K562 (cell line): ENCODE measurements at regions not wholly inside any gene's neighbourhood (a gene's known extent, or its start where the extent isn't known, plus 50 kb on each side); places are given as distances from the start of the nearest gene placed in this dataset.
"Not testable (repeated sequence)": the region's sequence is repeated elsewhere in the genome, so short reads cannot be mapped to it uniquely, and the experiment has no call there.

Experiments used
- ATAC-seq: fragments of 200-7000 bp; cut with Tn5 transposase; 3 replicates; pipeline ENCODE4 v1.9.1; 2020; ENCODE audit warnings: moderate library complexity
- BruUV-seq: library from RNA; stranded (reverse); fragments of 400-500 nt; replicated peaks from 2 replicates; lab custom pipeline; 2021; lab: Mats Ljungman, UMichigan
- CTCF ChIA-PET: fragments of 300-600 bp; formaldehyde crosslinking; extraction: SDS; loops from one replicate; lab custom pipeline; 2021; ENCODE audit warnings: low intra/inter-chr PET ratio; lab: Yijun Ruan, JAX
- POLR2A ChIA-PET: fragments of 300-600, 350-650 bp; sonication (Branson Sonifier 250); formaldehyde crosslinking; extraction: SDS; loops from one replicate; lab custom pipeline; 2021; ENCODE audit warnings: antibody characterized with exemption, inconsistent platforms; lab: Yijun Ruan, JAX
- DNase-seq, 4 experiments: peaks; one replicate each; pipeline versions ENCODE4 v3.0.0 to v3.0.0-alpha.2; 2011 to 2018; ENCODE audit warnings: low spot score in 3 of 4, mixed read lengths in 3 of 4; ENCODE audit errors: extremely low read depth in 1 of 4
- FAIRE-seq: peaks from 2 replicates; lab custom pipeline; 2011; peaks lifted over from hg19 to GRCh38; lab: Jason Lieb, UNC
- H2AFZ ChIP-seq: 2 replicates; pipeline ENCODE4 v1.6.0; 2011; ENCODE audit warnings: low read depth, low read length, control low read depth, inconsistent platforms
- H3K27ac ChIP-seq: fragments of 200-600 bp; 3 replicates; pipeline ENCODE4 v1.8.0; 2011; ENCODE audit warnings: low read depth, mild to moderate bottlenecking, control low read depth, inconsistent platforms, low read length, moderate library complexity, mixed read lengths; ENCODE audit errors: extremely low read depth
- H3K27me3 ChIP-seq, 2 experiments: fragments of 300-600 bp in 1 of 2; 2 replicates in 1 of 2; 3 replicates in 1 of 2; pipeline versions ENCODE4 v1.6.0 to v1.8.0; 2011; ENCODE audit warnings: inconsistent platforms in 2 of 2, low read length in 2 of 2, mild to moderate bottlenecking in 1 of 2, mixed read lengths in 1 of 2, moderate library complexity in 1 of 2; ENCODE audit not compliant: control insufficient read depth in 2 of 2, insufficient read depth in 2 of 2
- H3K36me3 ChIP-seq: fragments of 300-600 bp; 3 replicates; pipeline ENCODE4 v1.8.0; 2011; ENCODE audit warnings: mild to moderate bottlenecking, low read length, inconsistent platforms; ENCODE audit not compliant: control insufficient read depth, insufficient read depth
- H3K4me1 ChIP-seq, 2 experiments: fragments of 200-600 bp in 1 of 2; replicated peaks in 1 of 2; 2 replicates in 1 of 2; 3 replicates in 1 of 2; pipeline versions ENCODE4 v1.5.1 to v1.8.0; 2011; ENCODE audit warnings: inconsistent platforms in 2 of 2, low read length in 2 of 2, mild to moderate bottlenecking in 1 of 2, mixed read lengths in 1 of 2, moderate library complexity in 1 of 2; ENCODE audit not compliant: control insufficient read depth in 2 of 2, insufficient read depth in 2 of 2
- H3K4me2 ChIP-seq: 2 replicates; pipeline ENCODE4 v1.6.1; 2011; ENCODE audit warnings: low read length, control low read depth, inconsistent platforms, mixed read lengths; ENCODE audit not compliant: insufficient read depth
- H3K4me3 ChIP-seq: fragments of 200-600 bp; sonication (generic), shearing (Covaris generic); 2 replicates; pipeline ENCODE4 v1.5.1; 2016; ENCODE audit warnings: control low read depth, inconsistent platforms
- H3K79me2 ChIP-seq: fragments of 200-600 bp; 3 replicates; pipeline ENCODE4 v1.8.0; 2011; ENCODE audit warnings: low read length, inconsistent platforms; ENCODE audit not compliant: control insufficient read depth, insufficient read depth
- H3K9ac ChIP-seq, 2 experiments: 2 replicates each; pipeline versions ENCODE4 v1.6.0 to v1.6.1; 2011; ENCODE audit warnings: low read depth in 2 of 2, low read length in 2 of 2, control low read depth in 1 of 2, inconsistent platforms in 1 of 2, mild to moderate bottlenecking in 1 of 2, mixed read lengths in 1 of 2; ENCODE audit not compliant: insufficient read depth in 1 of 2
- H3K9me1 ChIP-seq: one replicate; pipeline ENCODE4 v1.6.0; 2011; ENCODE audit warnings: inconsistent platforms, mild to moderate bottlenecking, low read length, moderate library complexity; ENCODE audit not compliant: control insufficient read depth, insufficient read depth
- H3K9me3 ChIP-seq: replicated peaks from 2 replicates; pipeline ENCODE4 v1.5.1; 2011; ENCODE audit warnings: low read depth, low read length, inconsistent platforms; ENCODE audit not compliant: control insufficient read depth, insufficient read depth
- H4K20me1 ChIP-seq: replicated peaks from 2 replicates; pipeline ENCODE4 v1.6.1; 2011; ENCODE audit warnings: low read length, inconsistent platforms, mixed read lengths; ENCODE audit not compliant: control insufficient read depth, insufficient read depth
- KLF1 ChIP-seq: fragments of 450-650 bp; IDR thresholded peaks from 2 replicates; pipeline ENCODE4 v1.6.1; 2016; ENCODE audit warnings: missing genetic modification characterization, missing compliant biosample characterization
- POLR2AphosphoS2 ChIP-seq: IDR thresholded peaks from 2 replicates; pipeline ENCODE4 v1.6.1; 2012; ENCODE audit warnings: low read length, improper control_type of control experiment
- PREB ChIP-seq: sonication (generic); formaldehyde crosslinking; IDR thresholded peaks from 2 replicates; pipeline ENCODE4 v1.8.1; 2023; ENCODE audit warnings: mild to moderate bottlenecking, missing genetic modification reagents
- RAD21 ChIP-seq, 2 experiments: fragments of 250-450 bp in 1 of 2; fragments of 450-650 bp in 1 of 2; sonication (Bioruptor Pico) in 1 of 2; formaldehyde crosslinking in 1 of 2; IDR thresholded peaks in 1 of 2; conservative IDR thresholded peaks in 1 of 2; 2 replicates each; pipeline versions ENCODE4 v1.4.0 to v1.8.0; 2020 to 2022; ENCODE audit warnings: mild to moderate bottlenecking in 2 of 2, moderate library complexity in 1 of 2
- TCF3 ChIP-seq: sonication (generic); formaldehyde crosslinking; IDR thresholded peaks from 2 replicates; pipeline ENCODE4 v1.4.0; 2020; ENCODE audit warnings: mild to moderate bottlenecking, missing genetic modification reagents
- XRCC5 ChIP-seq: fragments of 200-400 bp; formaldehyde crosslinking; IDR thresholded peaks from 2 replicates; pipeline ENCODE4 v1.6.1; 2017; ENCODE audit warnings: low read depth, mild to moderate bottlenecking, low read length
- WGBS: fragments of 100-300 bp; shearing (Covaris generic); methylation state at CpG from one replicate; pipeline ENCODE4 v1.1.6; 2016; ENCODE audit warnings: low coverage, mixed read lengths; ENCODE audit not compliant: insufficient coverage; ENCODE audit errors: missing lambda C conversion rate; 5-methylcytosine and 5-hydroxymethylcytosine counted together
- in situ Hi-C: fragments of 300-500 bp; cut with MboI; formaldehyde crosslinking; loops from 4 replicates; pipeline ENCODE4 v1.15.0; 2018; ENCODE audit warnings: inconsistent platforms, mixed read lengths
- intact Hi-C: fragments of 100-400 bp; cut with micrococcal nuclease; formaldehyde crosslinking; loops from 2 replicates; pipeline ENCODE4 v1.14.2; 2022
- TF ChIP-seq, protein P1 (sequence below), 3 experiments: IDR thresholded peaks in 2 of 3; conservative IDR thresholded peaks in 1 of 3; 2 replicates each; pipeline ENCODE4 v1.5.1; 2011 to 2012; ENCODE audit warnings: low read length in 3 of 3, mild to moderate bottlenecking in 3 of 3, control low read depth in 2 of 3, improper control_type of control experiment in 1 of 3, inconsistent platforms in 1 of 3, low read depth in 1 of 3, mixed read lengths in 1 of 3, moderate library complexity in 1 of 3; ENCODE audit not compliant: insufficient read depth in 2 of 3
- TF ChIP-seq, protein P2 (sequence below): fragments of 200-800 bp; sonication (Bioruptor generic); IDR thresholded peaks from 2 replicates; pipeline ENCODE4 v1.6.1; 2017; ENCODE audit warnings: missing genetic modification characterization, missing compliant biosample characterization

DNA sequence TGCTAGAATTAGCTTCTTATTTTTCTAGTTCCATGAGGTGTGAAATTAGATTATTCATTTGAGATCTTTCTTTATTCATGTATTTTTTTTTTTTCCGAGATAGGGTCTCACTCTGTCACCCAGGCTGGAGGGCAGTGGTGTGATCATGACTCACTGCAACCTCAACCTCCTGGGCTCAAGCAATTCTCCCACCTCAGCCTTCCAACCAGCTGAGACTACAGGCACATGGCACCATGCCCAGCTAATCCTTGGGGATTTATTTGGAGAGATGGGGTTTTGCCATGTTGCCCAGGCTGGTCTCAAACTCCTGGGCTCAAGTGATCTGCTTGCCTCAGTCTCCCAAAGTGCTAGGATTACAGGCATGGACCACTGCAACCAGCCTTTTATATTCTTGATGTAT, 653.0 kb downstream of the ADCYAP1 start:
- H3K9me1 ChIP-seq, H2AFZ ChIP-seq, intact Hi-C loops, H3K4me3 ChIP-seq, CTCF ChIA-PET, DNase-seq, FAIRE-seq, H3K36me3 ChIP-seq, H3K4me1 ChIP-seq, H3K9ac ChIP-seq, H3K27me3 ChIP-seq, H3K27ac ChIP-seq, POLR2A ChIA-PET, ATAC-seq, in situ Hi-C loops, H4K20me1 ChIP-seq, H3K79me2 ChIP-seq, H3K9me3 ChIP-seq, H3K4me2 ChIP-seq, BruUV-seq: not testable (repeated sequence)
- WGBS: 20% methylated on average over 1 of the region's 1 CpG

DNA sequence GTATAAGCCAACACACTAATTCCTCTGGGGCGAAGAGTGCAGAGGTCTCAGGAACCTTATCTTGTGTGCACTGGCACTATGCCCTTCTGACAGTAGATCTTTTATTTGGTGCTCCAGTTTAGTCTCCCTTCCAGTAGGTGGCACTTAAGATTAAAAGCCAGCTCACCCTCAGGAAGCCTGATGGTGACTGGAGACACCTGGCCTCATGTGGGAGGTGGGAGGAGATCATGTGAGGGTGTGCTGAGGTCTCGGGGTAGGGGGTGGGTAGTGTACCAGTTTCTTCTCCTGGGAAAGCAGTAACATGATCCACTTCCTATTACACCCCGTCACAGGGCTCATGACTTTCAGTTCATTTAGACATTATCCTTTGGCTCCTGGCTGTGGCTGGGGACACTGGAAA, 654.9 kb downstream of the ADCYAP1 start:
- FAIRE-seq (no peak), DNase-seq (peak in 2 of 4 experiments; percentile 10 to 23), ATAC-seq (peak; percentile 50)
- Histone ChIP-seq H3K27ac (no peak overlapping the region), H3K4me3 (no peak overlapping the region), H2AFZ (no peak overlapping the region), H4K20me1 (0 out of 2 replicates have a peak, but pooled peaks cover 8% of the 10 kb centered on the region), H3K79me2 (no peaks in the 10 kb centered on the region), H3K9me3 (no peaks in the 10 kb centered on the region), H3K9ac (no peak overlapping the region), H3K4me1 (no peaks in the 10 kb centered on the region), H3K9me1 (no peaks in the 10 kb centered on the region), H3K4me2 (no peak overlapping the region), H3K36me3 (no peaks in the 10 kb centered on the region), H3K27me3 (no peaks in the 10 kb centered on the region)
- TF ChIP-seq XRCC5 (no peak), POLR2AphosphoS2 (no peak), TCF3 (CRISPR knock-in tag) (no peak), PREB (no peak), RAD21 (CRISPR knock-in tag; conservative IDR thresholded peaks at IDR 0.05 in 1 of 2, IDR thresholded peaks at IDR 0.05 in 1 of 2) (peak in 1 of 2 experiments; percentile 26; a peak in 1 of 4 replicates), KLF1 (no peak)
- TF ChIP-seq, protein P1, sequence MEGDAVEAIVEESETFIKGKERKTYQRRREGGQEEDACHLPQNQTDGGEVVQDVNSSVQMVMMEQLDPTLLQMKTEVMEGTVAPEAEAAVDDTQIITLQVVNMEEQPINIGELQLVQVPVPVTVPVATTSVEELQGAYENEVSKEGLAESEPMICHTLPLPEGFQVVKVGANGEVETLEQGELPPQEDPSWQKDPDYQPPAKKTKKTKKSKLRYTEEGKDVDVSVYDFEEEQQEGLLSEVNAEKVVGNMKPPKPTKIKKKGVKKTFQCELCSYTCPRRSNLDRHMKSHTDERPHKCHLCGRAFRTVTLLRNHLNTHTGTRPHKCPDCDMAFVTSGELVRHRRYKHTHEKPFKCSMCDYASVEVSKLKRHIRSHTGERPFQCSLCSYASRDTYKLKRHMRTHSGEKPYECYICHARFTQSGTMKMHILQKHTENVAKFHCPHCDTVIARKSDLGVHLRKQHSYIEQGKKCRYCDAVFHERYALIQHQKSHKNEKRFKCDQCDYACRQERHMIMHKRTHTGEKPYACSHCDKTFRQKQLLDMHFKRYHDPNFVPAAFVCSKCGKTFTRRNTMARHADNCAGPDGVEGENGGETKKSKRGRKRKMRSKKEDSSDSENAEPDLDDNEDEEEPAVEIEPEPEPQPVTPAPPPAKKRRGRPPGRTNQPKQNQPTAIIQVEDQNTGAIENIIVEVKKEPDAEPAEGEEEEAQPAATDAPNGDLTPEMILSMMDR (IDR thresholded peaks at IDR 0.05 in 2 of 3, conservative IDR thresholded peaks at IDR 0.05 in 1 of 3; ENCODE audit: insufficient read depth in 2 of 3, low read depth in 1 of 3, low read length in 3 of 3): peak in 2 of 3 experiments; percentile 2 to 41; a peak in 2 of 6 replicates
- TF ChIP-seq, protein P2, sequence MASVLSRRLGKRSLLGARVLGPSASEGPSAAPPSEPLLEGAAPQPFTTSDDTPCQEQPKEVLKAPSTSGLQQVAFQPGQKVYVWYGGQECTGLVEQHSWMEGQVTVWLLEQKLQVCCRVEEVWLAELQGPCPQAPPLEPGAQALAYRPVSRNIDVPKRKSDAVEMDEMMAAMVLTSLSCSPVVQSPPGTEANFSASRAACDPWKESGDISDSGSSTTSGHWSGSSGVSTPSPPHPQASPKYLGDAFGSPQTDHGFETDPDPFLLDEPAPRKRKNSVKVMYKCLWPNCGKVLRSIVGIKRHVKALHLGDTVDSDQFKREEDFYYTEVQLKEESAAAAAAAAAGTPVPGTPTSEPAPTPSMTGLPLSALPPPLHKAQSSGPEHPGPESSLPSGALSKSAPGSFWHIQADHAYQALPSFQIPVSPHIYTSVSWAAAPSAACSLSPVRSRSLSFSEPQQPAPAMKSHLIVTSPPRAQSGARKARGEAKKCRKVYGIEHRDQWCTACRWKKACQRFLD (CRISPR knock-in tag): no peak
- BruUV-seq: no TSS peak
- POLR2A ChIA-PET: interaction anchor here (0.5 to 1.4 kb wide), 4 partner anchors 10 to 69 kb away, joined by 3 to 5 read pairs (median 3); no protein-coding TSS in a partner anchor
- CTCF ChIA-PET: no interaction called here
- intact Hi-C loops (no loop called here), in situ Hi-C loops (no loop called here)
- 10% methylated on average over 3 of the region's 3 CpGs for WGBS
